HepG2 (cell line): ENCODE measurements at regions not wholly inside any gene's neighbourhood (a gene's known extent, or its start where the extent isn't known, plus 50 kb on each side); places are given as distances from the start of the nearest gene placed in this dataset.

ENCODE experiments used
- ATAC-seq: fragments of 200-7000 bp; cut with Tn5 transposase; 3 replicates; pipeline ENCODE4 v1.9.1; 2020; ENCODE audit warnings: mild to moderate bottlenecking, moderate library complexity
- BruUV-seq: library from RNA; stranded (reverse); fragments of 400-500 nt; replicated peaks from 2 replicates; lab custom pipeline; 2021; lab: Mats Ljungman, UMichigan
- CTCF ChIA-PET: fragments of 300-600 bp; formaldehyde crosslinking; extraction: SDS; loops from one replicate; lab custom pipeline; 2021; ENCODE audit warnings: low total read pairs, inconsistent platforms, low intra/inter-chr PET ratio; lab: Yijun Ruan, JAX
- POLR2A ChIA-PET: fragments of 350-600 bp; sonication (Branson Sonifier 250); formaldehyde crosslinking; loops from one replicate; lab custom pipeline; 2020; ENCODE audit warnings: antibody characterized with exemption, inconsistent platforms; lab: Yijun Ruan, JAX
- DNase-seq: peaks from one replicate; pipeline ENCODE4 v3.0.0-alpha.2; 2015; ENCODE audit warnings: low spot score
- FAIRE-seq: peaks from 3 replicates; lab custom pipeline; 2011; peaks lifted over from hg19 to GRCh38; lab: Jason Lieb, UNC
- H2AFZ ChIP-seq: one replicate; pipeline ENCODE4 v1.6.1; 2011; ENCODE audit warnings: low read length, inconsistent platforms
- H3K27ac ChIP-seq: fragments of 300-600 bp; 3 replicates; pipeline ENCODE4 v1.8.0; 2011; ENCODE audit warnings: mixed run types, mild to moderate bottlenecking, mixed read lengths, low read length, inconsistent platforms; ENCODE audit not compliant: insufficient read depth; ENCODE audit errors: extremely low read length
- H3K27me3 ChIP-seq, 2 experiments: fragments of 200-600 bp in 1 of 2; 2 replicates in 1 of 2; 3 replicates in 1 of 2; pipeline versions ENCODE4 v1.6.0 to v1.8.0; 2011; ENCODE audit warnings: low read length in 2 of 2, mild to moderate bottlenecking in 2 of 2, moderate library complexity in 2 of 2, inconsistent platforms in 1 of 2; ENCODE audit not compliant: insufficient read depth in 2 of 2, control insufficient read depth in 1 of 2
- H3K36me3 ChIP-seq, 2 experiments: fragments of 200-600 bp in 1 of 2; replicated peaks in 1 of 2; 2 replicates in 1 of 2; 3 replicates in 1 of 2; pipeline versions ENCODE4 v1.5.1 to v1.8.0; 2011; ENCODE audit warnings: low read length in 2 of 2, inconsistent platforms in 1 of 2; ENCODE audit not compliant: insufficient read depth in 2 of 2, control insufficient read depth in 1 of 2
- H3K4me1 ChIP-seq: 2 replicates; pipeline ENCODE4 v1.5.1; 2012; ENCODE audit warnings: low read length, inconsistent platforms; ENCODE audit not compliant: insufficient read depth
- H3K4me2 ChIP-seq: 2 replicates; pipeline ENCODE4 v1.6.0; 2011; ENCODE audit warnings: low read depth, low read length, inconsistent platforms
- H3K4me3 ChIP-seq, 3 experiments: fragments of 200-600 bp in 1 of 3; sonication (generic), shearing (Covaris generic) in 1 of 3; replicated peaks in 1 of 3; 2 replicates each; pipeline ENCODE4 v1.5.1; 2011 to 2016; ENCODE audit warnings: low read length in 3 of 3, inconsistent platforms in 2 of 3, low read depth in 2 of 3, mild to moderate bottlenecking in 2 of 3, control low read depth in 1 of 3, mixed read lengths in 1 of 3; ENCODE audit not compliant: insufficient read depth in 1 of 3
- H3K79me2 ChIP-seq: one replicate; pipeline ENCODE4 v1.6.1; 2011; ENCODE audit warnings: low read length, inconsistent platforms; ENCODE audit not compliant: insufficient read depth
- H3K9ac ChIP-seq: 2 replicates; pipeline ENCODE4 v1.6.0; 2011; ENCODE audit warnings: mild to moderate bottlenecking, low read depth, low read length, inconsistent platforms; ENCODE audit not compliant: insufficient read depth
- H3K9me3 ChIP-seq: 2 replicates; pipeline ENCODE4 v1.5.1; 2012; ENCODE audit warnings: mild to moderate bottlenecking, low read length
- H4K20me1 ChIP-seq: 2 replicates; pipeline ENCODE4 v1.6.0; 2011; ENCODE audit warnings: inconsistent platforms, mild to moderate bottlenecking, low read length, moderate library complexity; ENCODE audit not compliant: insufficient read depth
- BRF2 ChIP-seq: sonication (generic); formaldehyde crosslinking; IDR thresholded peaks from 2 replicates; pipeline ENCODE4 v1.8.1; 2022; ENCODE audit warnings: mild to moderate bottlenecking, missing genetic modification reagents
- FOSL2 ChIP-seq: sonication (generic); formaldehyde crosslinking; IDR thresholded peaks from 2 replicates; pipeline ENCODE4 v1.4.0; 2020; ENCODE audit warnings: missing genetic modification reagents
- GPN1 ChIP-seq: sonication (generic); formaldehyde crosslinking; IDR thresholded peaks from 2 replicates; pipeline ENCODE4 v1.5.1; 2020; ENCODE audit warnings: missing genetic modification reagents, borderline replicate concordance
- MAF1 ChIP-seq: sonication (generic); formaldehyde crosslinking; IDR thresholded peaks from 2 replicates; pipeline ENCODE4 v1.5.0; 2020; ENCODE audit warnings: missing genetic modification reagents, borderline replicate concordance
- NFYC ChIP-seq: IDR thresholded peaks from 2 replicates; pipeline ENCODE4 v1.6.1; 2016; ENCODE audit warnings: missing genetic modification reagents, missing compliant biosample characterization
- POLR2AphosphoS5 ChIP-seq: IDR thresholded peaks from 2 replicates; pipeline ENCODE4 v1.6.1; 2012; ENCODE audit warnings: low read depth, low read length
- RBAK ChIP-seq: sonication (generic); formaldehyde crosslinking; IDR thresholded peaks from 2 replicates; pipeline ENCODE4 v1.5.1; 2020; ENCODE audit warnings: mild to moderate bottlenecking, missing genetic modification reagents
- SKIL ChIP-seq: sonication (generic); formaldehyde crosslinking; IDR thresholded peaks from 2 replicates; pipeline ENCODE4 v1.8.0; 2022; ENCODE audit warnings: missing genetic modification reagents, mild to moderate bottlenecking, moderate library complexity, borderline replicate concordance
- SMAD3 ChIP-seq: sonication (generic); formaldehyde crosslinking; IDR thresholded peaks from 2 replicates; pipeline ENCODE4 v1.4.0; 2020; ENCODE audit warnings: missing genetic modification reagents
- TCF7 ChIP-seq: sonication (generic); IDR thresholded peaks from 2 replicates; pipeline ENCODE4 v1.6.1; 2016; ENCODE audit warnings: antibody characterized with exemption, low read depth
- ZNF160 ChIP-seq: sonication (generic); formaldehyde crosslinking; IDR thresholded peaks from 2 replicates; pipeline ENCODE4 v1.8.0; 2022; ENCODE audit warnings: mild to moderate bottlenecking, inconsistent platforms, missing genetic modification reagents
- ZNF326 ChIP-seq: sonication (generic); formaldehyde crosslinking; IDR thresholded peaks from 2 replicates; pipeline ENCODE4 v1.4.0; 2020; ENCODE audit warnings: missing genetic modification reagents, borderline replicate concordance
- ZSCAN25 ChIP-seq: sonication (generic); formaldehyde crosslinking; IDR thresholded peaks from 2 replicates; pipeline ENCODE4 v1.8.0; 2022; ENCODE audit warnings: mild to moderate bottlenecking, missing genetic modification reagents
- WGBS: methylation state at CpG from one replicate; pipeline ENCODE4 v1.1.6; 2017; ENCODE audit warnings: low lambda C conversion rate; 5-methylcytosine and 5-hydroxymethylcytosine counted together
- in situ Hi-C: cut with HindIII; loops from 2 replicates; pipeline ENCODE4 v1.10.0; 2017; ENCODE audit warnings: low pct_unique_long_range_greater_than_20kb; ENCODE audit not compliant: extremely low pct_ligation_motif_present
- intact Hi-C: fragments of 100-400 bp; cut with micrococcal nuclease; formaldehyde crosslinking; loops from one replicate; pipeline ENCODE4 v1.10.0; 2022; ENCODE audit not compliant: unreplicated experiment
- TF ChIP-seq, protein P1 (sequence below): sonication (generic); formaldehyde crosslinking; conservative IDR thresholded peaks from 2 replicates; pipeline ENCODE4 v1.4.0; 2020; ENCODE audit warnings: missing genetic modification reagents
- TF ChIP-seq, protein P2 (sequence below): sonication (generic); formaldehyde crosslinking; IDR thresholded peaks from 2 replicates; pipeline ENCODE4 v1.5.0; 2020; ENCODE audit warnings: mild to moderate bottlenecking, missing genetic modification reagents, moderate library complexity
- TF ChIP-seq, protein P3 (sequence below): sonication (generic); formaldehyde crosslinking; IDR thresholded peaks from 2 replicates; pipeline ENCODE4 v1.4.0; 2020; ENCODE audit warnings: missing genetic modification reagents, borderline replicate concordance
- TF ChIP-seq, protein P4 (sequence below): sonication (generic); formaldehyde crosslinking; IDR thresholded peaks from 2 replicates; pipeline ENCODE4 v1.4.0; 2020; ENCODE audit warnings: mild to moderate bottlenecking, low read depth, missing genetic modification reagents

GRCh38 chr5:98714710-98715288, 58.7 kb upstream of the RGMB start:
- H3K4me3 ChIP-seq = no peak overlapping the region
- ChIA-PET POLR2A (no interaction called here), CTCF (no interaction called here)
- H3K36me3 ChIP-seq = no peaks in the 10 kb centered on the region
- no peak overlapping the region for H2AFZ ChIP-seq
- no peak overlapping the region for H3K4me2 ChIP-seq
- H3K79me2 ChIP-seq = no peaks in the 10 kb centered on the region
- no peaks in the 10 kb centered on the region for H4K20me1 ChIP-seq
- no peak overlapping the region for H3K9ac ChIP-seq
- no peaks in the 10 kb centered on the region for H3K9me3 ChIP-seq
- in situ Hi-C loops = no loop called here
- DNase-seq (no peak), ATAC-seq (no peak), FAIRE-seq (no peak)
- H3K27ac ChIP-seq = no peak overlapping the region
- under 1% methylated on average over 3 of the region's 3 CpGs for WGBS
- BruUV-seq = no TSS peak
- no peaks in the 10 kb centered on the region for H3K4me1 ChIP-seq
- H3K27me3 ChIP-seq = no peaks in the 10 kb centered on the region
- intact Hi-C loops = no loop called here
- no peak for TF ChIP-seq TCF7
- TF ChIP-seq FOSL2 = no peak
- TF ChIP-seq ZNF326 (CRISPR knock-in tag) = no peak
- TF ChIP-seq GPN1 (CRISPR knock-in tag) = no peak
- TF ChIP-seq, protein P1, sequence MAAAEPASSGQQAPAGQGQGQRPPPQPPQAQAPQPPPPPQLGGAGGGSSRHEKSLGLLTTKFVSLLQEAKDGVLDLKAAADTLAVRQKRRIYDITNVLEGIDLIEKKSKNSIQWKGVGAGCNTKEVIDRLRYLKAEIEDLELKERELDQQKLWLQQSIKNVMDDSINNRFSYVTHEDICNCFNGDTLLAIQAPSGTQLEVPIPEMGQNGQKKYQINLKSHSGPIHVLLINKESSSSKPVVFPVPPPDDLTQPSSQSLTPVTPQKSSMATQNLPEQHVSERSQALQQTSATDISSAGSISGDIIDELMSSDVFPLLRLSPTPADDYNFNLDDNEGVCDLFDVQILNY (CRISPR knock-in tag) = no peak
- no peak for TF ChIP-seq RBAK
- TF ChIP-seq ZNF160 (CRISPR knock-in tag) = no peak
- no peak for TF ChIP-seq ZSCAN25 (CRISPR knock-in tag)
- TF ChIP-seq, protein P2, sequence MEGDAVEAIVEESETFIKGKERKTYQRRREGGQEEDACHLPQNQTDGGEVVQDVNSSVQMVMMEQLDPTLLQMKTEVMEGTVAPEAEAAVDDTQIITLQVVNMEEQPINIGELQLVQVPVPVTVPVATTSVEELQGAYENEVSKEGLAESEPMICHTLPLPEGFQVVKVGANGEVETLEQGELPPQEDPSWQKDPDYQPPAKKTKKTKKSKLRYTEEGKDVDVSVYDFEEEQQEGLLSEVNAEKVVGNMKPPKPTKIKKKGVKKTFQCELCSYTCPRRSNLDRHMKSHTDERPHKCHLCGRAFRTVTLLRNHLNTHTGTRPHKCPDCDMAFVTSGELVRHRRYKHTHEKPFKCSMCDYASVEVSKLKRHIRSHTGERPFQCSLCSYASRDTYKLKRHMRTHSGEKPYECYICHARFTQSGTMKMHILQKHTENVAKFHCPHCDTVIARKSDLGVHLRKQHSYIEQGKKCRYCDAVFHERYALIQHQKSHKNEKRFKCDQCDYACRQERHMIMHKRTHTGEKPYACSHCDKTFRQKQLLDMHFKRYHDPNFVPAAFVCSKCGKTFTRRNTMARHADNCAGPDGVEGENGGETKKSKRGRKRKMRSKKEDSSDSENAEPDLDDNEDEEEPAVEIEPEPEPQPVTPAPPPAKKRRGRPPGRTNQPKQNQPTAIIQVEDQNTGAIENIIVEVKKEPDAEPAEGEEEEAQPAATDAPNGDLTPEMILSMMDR = no peak
- no peak for TF ChIP-seq BRF2 (CRISPR knock-in tag)
- no peak for TF ChIP-seq SKIL (CRISPR knock-in tag)
- TF ChIP-seq NFYC (CRISPR knock-in tag) = no peak
- no peak for TF ChIP-seq POLR2AphosphoS5
- TF ChIP-seq, protein P3, sequence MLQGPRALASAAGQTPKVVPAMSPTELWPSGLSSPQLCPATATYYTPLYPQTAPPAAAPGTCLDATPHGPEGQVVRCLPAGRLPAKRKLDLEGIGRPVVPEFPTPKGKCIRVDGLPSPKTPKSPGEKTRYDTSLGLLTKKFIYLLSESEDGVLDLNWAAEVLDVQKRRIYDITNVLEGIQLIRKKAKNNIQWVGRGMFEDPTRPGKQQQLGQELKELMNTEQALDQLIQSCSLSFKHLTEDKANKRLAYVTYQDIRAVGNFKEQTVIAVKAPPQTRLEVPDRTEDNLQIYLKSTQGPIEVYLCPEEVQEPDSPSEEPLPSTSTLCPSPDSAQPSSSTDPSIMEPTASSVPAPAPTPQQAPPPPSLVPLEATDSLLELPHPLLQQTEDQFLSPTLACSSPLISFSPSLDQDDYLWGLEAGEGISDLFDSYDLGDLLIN (CRISPR knock-in tag) = no peak
- TF ChIP-seq MAF1 (CRISPR knock-in tag) = no peak
- no peak for TF ChIP-seq SMAD3 (CRISPR knock-in tag)
- TF ChIP-seq, protein P4, sequence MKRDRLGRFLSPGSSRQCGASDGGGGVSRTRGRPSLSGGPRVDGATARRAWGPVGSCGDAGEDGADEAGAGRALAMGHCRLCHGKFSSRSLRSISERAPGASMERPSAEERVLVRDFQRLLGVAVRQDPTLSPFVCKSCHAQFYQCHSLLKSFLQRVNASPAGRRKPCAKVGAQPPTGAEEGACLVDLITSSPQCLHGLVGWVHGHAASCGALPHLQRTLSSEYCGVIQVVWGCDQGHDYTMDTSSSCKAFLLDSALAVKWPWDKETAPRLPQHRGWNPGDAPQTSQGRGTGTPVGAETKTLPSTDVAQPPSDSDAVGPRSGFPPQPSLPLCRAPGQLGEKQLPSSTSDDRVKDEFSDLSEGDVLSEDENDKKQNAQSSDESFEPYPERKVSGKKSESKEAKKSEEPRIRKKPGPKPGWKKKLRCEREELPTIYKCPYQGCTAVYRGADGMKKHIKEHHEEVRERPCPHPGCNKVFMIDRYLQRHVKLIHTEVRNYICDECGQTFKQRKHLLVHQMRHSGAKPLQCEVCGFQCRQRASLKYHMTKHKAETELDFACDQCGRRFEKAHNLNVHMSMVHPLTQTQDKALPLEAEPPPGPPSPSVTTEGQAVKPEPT (CRISPR knock-in tag) = no peak
